ENCODE measurements at regions not wholly inside any gene's neighbourhood (a gene's known extent, or its start where the extent isn't known, plus 50 kb on each side); places are given as distances from the start of the nearest gene placed in this dataset.

DNA sequence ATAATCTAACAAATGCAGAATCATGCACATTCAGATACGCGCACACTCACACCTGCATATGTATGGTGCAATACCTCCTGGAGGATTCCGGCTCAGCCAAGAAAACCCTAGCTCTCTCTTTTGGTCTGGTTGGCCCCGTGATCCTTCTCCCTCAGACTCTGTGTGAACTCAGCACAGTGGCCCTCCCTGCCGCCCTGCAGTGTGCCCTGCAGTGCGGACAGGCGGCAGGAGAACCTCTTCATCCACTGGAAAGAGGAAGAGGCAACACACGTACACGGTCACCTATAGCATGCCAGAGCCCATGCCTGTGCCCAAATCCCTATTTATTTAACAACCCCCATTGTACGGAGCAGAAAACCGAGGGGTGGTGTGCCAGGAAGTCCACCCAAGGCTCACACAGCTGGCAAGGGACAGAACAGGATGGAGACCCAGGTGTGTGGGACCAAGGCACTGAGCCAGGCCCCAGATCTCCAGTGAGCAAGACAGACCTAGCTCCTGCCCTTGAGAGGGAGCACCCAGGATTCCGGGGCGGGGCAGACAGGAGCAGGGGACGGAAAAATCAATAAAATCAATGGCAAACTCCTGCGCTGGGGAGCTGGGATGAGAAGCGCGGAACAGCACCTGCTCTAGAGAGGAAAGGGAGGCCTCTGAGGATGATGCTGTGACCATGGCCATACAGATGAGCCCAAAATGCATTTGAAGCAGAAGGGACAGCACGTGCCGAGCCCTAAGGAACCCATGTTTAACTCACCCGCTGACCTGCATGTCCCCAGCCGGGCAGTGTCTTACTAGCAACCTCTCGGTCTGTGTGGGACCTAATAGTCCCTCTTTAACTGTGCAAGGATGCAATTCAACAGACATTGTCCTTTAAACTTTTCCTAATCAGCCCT is 54.7 kb upstream of the CIBAR2 start:
- no peak for DNase-seq (ENCODE audit: low spot score)
- TF ChIP-seq, protein P1, sequence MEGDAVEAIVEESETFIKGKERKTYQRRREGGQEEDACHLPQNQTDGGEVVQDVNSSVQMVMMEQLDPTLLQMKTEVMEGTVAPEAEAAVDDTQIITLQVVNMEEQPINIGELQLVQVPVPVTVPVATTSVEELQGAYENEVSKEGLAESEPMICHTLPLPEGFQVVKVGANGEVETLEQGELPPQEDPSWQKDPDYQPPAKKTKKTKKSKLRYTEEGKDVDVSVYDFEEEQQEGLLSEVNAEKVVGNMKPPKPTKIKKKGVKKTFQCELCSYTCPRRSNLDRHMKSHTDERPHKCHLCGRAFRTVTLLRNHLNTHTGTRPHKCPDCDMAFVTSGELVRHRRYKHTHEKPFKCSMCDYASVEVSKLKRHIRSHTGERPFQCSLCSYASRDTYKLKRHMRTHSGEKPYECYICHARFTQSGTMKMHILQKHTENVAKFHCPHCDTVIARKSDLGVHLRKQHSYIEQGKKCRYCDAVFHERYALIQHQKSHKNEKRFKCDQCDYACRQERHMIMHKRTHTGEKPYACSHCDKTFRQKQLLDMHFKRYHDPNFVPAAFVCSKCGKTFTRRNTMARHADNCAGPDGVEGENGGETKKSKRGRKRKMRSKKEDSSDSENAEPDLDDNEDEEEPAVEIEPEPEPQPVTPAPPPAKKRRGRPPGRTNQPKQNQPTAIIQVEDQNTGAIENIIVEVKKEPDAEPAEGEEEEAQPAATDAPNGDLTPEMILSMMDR (IDR thresholded peaks at IDR 0.05; ENCODE audit: extremely low read depth, insufficient read depth, missing control alignments) = no peak
- in situ Hi-C loops (cut with MboI; ENCODE audit: low pct_unique_long_range_greater_than_20kb, low sequenced_read_pairs, unreplicated experiment) = no loop called here

DNA sequence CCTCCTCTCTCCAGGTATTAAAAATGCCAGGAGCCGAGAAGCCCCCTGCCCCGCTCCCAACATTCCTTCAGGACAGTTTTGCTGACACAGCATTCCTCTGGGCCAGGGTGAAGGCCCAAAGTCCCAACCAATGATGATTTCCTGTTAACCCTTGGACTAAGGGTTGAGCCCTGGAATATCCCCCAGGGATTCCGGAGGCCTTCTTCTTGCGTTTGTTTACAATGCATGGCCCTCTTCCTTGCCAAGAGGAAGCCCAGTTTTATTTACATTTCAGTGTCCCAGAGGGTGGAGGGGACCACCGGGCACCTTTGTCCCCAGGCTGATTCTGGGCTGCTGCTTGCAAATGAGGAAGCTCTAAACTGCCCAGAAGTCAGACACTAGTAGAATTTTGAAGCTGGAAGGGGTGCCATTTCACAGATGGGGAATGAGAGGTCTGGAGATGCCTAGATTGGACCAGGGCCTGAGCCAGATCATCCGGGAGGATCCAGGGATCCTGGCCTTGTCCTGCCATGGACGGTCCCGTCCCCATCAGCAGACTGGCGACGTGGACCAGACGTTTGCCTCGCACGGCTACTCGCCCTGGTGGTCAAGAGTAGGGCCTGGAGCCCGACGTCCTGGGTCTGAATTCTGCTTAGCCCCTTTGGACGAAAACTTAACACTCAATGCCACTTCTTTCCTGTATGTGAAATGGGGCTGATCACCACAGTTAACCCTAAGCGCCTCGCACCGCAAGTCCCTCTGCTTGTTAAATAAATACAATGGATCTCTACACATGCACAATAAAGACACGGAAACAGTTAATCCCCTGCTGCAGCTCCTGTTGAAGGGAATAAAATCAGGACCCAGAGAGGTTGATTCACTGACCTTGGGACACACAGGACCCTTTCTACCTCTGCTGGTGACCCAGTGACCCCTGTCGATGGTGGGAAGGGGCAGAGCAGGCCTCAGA is 55.6 kb upstream of the CIBAR2 start:
- no peak for DNase-seq (ENCODE audit: low spot score)
- in situ Hi-C loops (cut with MboI; ENCODE audit: low pct_unique_long_range_greater_than_20kb, low sequenced_read_pairs, unreplicated experiment) = no loop called here
- TF ChIP-seq, protein P1 (IDR thresholded peaks at IDR 0.05; ENCODE audit: extremely low read depth, insufficient read depth, missing control alignments) = no peak

DNA sequence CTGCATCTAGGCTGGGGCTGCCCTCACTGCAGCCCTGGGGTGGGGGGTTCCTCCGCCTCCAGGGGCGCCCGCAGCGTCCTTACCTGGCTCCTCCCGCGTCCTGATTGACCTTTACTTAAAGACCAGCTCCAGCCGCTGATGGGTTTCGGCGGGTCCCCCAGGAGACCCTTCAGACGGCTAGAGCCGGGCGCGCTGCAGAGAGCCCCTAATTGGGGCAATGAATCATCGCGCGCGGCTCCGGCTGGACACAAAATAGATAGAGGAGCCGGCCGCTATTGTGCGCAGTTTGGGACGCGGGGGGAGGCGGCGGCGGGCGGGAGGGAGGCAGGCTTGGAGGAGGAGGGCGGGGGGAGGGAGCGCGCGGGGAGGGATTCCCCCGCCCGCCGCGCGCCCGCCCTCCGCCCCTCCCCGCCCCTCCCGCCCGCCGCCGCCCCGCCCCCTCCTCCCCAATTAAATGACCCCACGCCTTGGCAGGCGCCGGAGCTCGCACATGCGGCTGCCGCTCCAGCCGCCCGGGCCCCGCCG is 56.5 kb upstream of the CIBAR2 start:
- TF ChIP-seq, protein P1 (IDR thresholded peaks at IDR 0.05; ENCODE audit: extremely low read depth, insufficient read depth, missing control alignments) = no peak
- DNase-seq (ENCODE audit: low spot score) = peak; percentile 90

DNA sequence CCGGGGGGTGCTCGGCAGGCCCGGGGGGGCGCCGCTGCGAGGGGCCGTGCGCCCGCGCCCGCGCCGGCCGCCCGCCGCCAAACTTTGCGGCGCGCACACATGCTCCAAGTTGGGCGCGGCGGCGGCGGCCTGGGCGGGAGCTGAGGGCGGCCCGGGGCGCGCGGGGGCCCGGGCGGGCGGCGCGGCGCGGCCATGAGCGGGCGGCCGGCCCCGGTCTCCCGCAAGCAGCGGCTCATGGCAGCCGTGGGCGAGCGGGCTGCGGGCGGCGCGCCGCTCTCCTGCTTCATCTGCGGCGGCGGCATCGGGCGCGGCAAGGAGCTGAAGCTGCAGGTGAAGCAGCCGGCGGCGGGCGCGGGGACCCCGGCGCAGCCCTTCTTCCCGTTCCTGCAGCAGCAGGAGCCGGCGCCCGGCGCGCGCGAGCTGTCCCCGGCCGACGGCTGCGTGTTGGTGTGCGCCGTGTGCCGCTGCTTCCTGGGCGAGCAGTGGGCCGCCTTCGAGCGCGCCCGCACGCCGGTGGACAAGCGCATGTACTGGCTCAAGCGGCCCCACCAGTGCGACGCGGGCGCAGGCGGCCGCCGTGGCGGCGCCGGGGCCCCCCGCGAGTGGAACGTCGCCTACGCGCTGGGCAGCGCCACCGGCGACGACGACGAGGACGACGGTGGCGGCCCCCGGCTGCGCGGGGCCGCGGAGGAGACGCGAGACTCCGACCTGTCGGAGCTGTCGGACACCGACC is 57.2 kb upstream of the CIBAR2 start:
- in situ Hi-C loops (cut with MboI; ENCODE audit: low pct_unique_long_range_greater_than_20kb, low sequenced_read_pairs, unreplicated experiment) = no loop called here
- TF ChIP-seq, protein P1 (IDR thresholded peaks at IDR 0.05; ENCODE audit: extremely low read depth, insufficient read depth, missing control alignments) = no peak
- peak; percentile 77 for DNase-seq (ENCODE audit: low spot score)

More for the DNA sequence above, 56.5 kb upstream of the CIBAR2 start:
- in situ Hi-C loops (cut with MboI; ENCODE audit: low pct_unique_long_range_greater_than_20kb, low sequenced_read_pairs, unreplicated experiment) = no loop called here

DNA sequence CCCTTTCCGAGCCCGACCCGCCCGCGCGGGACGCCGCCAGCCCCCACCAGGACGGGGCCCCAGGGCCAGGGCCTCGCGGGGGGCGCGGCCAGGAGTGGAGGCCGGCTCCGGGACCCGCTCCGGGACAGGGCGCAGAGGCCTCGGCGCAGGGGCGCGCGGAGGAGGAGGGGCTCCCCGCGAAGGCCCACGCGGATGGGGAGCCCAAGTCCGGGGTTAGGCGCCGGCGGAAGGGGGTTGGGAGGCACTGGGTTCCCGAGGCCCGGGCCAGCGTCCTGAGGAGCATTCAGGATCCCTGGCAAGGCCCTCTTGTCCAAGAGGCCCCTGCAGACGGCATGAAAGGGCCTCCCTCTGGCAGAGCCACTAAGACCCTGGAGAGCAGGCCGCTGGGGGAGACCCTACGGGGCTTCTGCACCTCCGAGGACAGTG is 57.8 kb upstream of the CIBAR2 start:
- in situ Hi-C loops (cut with MboI; ENCODE audit: low pct_unique_long_range_greater_than_20kb, low sequenced_read_pairs, unreplicated experiment) = no loop called here
- TF ChIP-seq, protein P1 (IDR thresholded peaks at IDR 0.05; ENCODE audit: extremely low read depth, insufficient read depth, missing control alignments) = no peak
- DNase-seq (ENCODE audit: low spot score) = peak; percentile 46

DNA sequence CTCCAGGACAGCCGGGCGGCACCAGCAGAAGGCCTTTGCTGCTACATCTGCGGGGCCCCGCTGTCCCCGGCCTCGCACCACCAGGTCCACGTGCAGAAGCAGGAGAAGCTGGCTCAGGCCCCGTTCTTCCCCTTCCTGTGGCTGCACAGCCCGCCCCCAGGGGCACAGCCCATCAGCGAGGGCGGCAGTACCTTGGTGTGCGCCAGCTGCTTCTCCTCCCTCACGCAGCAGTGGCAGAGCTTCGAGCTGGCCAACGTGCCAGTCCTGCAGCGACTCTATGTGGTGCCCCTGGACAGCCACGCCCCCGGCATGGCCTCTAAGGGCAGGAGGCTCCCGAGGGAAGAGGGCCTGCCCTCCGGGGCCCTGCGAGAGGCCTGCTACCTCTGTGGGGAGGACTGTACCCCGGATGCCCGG is 58.3 kb upstream of the CIBAR2 start:
- TF ChIP-seq, protein P1 (IDR thresholded peaks at IDR 0.05; ENCODE audit: extremely low read depth, insufficient read depth, missing control alignments) = no peak
- DNase-seq (ENCODE audit: low spot score) = no peak
- in situ Hi-C loops (cut with MboI; ENCODE audit: low pct_unique_long_range_greater_than_20kb, low sequenced_read_pairs, unreplicated experiment) = no loop called here
